GM18499 (cell line): ENCODE measurements at regions not wholly inside any gene's neighbourhood (a gene's known extent, or its start where the extent isn't known, plus 50 kb on each side); places are given as distances from the start of the nearest gene placed in this dataset.

ENCODE experiments used
- ATAC-seq: cut with Tn5 transposase; IDR thresholded peaks from one replicate; pipeline ENCODE4 v1.9.1; 2021; ENCODE audit warnings: moderate number of reproducible peaks; ENCODE audit not compliant: insufficient read depth, unreplicated experiment

- no peak for ATAC-seq
Observed at GRCh38 chr10:2425320-2425719, 642.0 kb upstream of the PFKP start.

GRCh38 chr10:2414562-2414961, 652.8 kb upstream of the PFKP start:
- no peak for ATAC-seq

GRCh38 chr10:2414039-2414438, 653.3 kb upstream of the PFKP start:
- ATAC-seq = no peak

- no peak for ATAC-seq
Observed at GRCh38 chr10:2410049-2410448, 657.3 kb upstream of the PFKP start.

- no peak for ATAC-seq
Observed at GRCh38 chr10:2401459-2401858, 664.1 kb upstream of the ADARB2 start.

- no peak for ATAC-seq
Observed at GRCh38 chr10:2399482-2399881, 662.2 kb upstream of the ADARB2 start.

GRCh38 chr10:2392145-2392812, 655.0 kb upstream of the ADARB2 start:
- ATAC-seq = no peak

GRCh38 chr10:2387672-2388071, 650.3 kb upstream of the ADARB2 start:
- no peak for ATAC-seq

- ATAC-seq = no peak
Observed at GRCh38 chr10:2387261-2387660, 649.9 kb upstream of the ADARB2 start.

- ATAC-seq = no peak
Observed at GRCh38 chr10:2380218-2380617, 642.9 kb upstream of the ADARB2 start.

GRCh38 chr10:2367083-2367482, 629.8 kb upstream of the ADARB2 start:
- ATAC-seq = no peak

- no peak for ATAC-seq
Observed at GRCh38 chr10:2366264-2366931, 629.1 kb upstream of the ADARB2 start.

GRCh38 chr10:2362331-2362730, 625.0 kb upstream of the ADARB2 start:
- ATAC-seq = no peak

- no peak for ATAC-seq
Observed at GRCh38 chr10:2358586-2358985, 621.3 kb upstream of the ADARB2 start.

GRCh38 chr10:2356670-2357069, 619.3 kb upstream of the ADARB2 start:
- no peak for ATAC-seq

- no peak for ATAC-seq
Observed at GRCh38 chr10:2351566-2351965, 614.2 kb upstream of the ADARB2 start.

GRCh38 chr10:2342206-2342605, 604.9 kb upstream of the ADARB2 start:
- ATAC-seq = no peak

GRCh38 chr10:2340831-2341647, 603.7 kb upstream of the ADARB2 start:
- no peak for ATAC-seq

- no peak for ATAC-seq
Observed at GRCh38 chr10:2335626-2336025, 598.3 kb upstream of the ADARB2 start.

GRCh38 chr10:2334575-2334974, 597.2 kb upstream of the ADARB2 start:
- no peak for ATAC-seq

GRCh38 chr10:2329082-2329481, 591.8 kb upstream of the ADARB2 start:
- no peak for ATAC-seq
